ENCODE measurements at regions not wholly inside any gene's neighbourhood (a gene's known extent, or its start where the extent isn't known, plus 50 kb on each side); places are given as distances from the start of the nearest gene placed in this dataset.
A peak's percentile ranks its signal among the peaks of the same experiment; 100 is the strongest.

DNA sequence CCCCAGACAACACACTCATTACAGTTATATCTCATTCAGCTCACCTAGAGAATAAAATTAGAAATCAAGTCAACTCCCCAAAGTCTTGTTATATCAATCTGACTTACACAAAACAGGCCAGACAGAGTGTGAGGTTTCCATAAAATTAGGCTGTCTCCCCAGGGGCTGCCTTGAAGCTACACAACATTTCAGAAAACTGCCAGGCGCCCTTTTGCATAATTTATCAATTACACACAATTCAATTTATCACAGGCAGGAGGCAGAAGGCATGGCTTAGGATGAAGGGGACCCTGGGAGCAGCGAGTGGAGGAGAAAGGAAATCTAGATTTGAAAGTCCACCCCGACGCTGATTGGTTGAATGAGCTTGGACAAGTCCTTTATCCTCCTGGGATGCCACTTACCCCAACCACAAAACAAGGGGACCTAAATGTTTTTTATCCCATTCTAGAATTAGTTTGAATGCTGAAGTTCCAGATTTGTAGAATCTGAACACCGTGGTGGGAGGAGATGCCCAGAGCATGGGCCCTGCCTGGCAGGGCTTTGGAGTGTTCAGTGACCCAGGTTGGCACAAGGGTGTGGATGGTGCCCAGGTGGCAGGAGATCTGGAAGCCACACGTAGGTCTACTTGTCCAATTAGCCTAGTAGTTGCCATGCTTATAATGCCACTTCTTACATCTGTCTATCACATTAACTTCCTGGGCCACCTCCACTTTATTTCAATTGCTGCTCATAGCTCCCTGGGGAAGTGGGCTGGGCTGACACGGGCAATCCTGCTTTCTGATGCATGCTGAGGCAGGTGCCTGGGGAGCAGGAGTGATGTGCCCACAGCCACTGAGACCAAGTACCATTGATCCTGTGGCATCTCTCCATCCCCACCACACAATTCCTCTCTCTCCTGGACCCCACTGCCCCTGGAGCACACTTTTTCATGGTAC is 119.8 kb upstream of the TLE3 start:
- ATAC-seq (ENCODE audit: low read depth), result no peak
- TF ChIP-seq, protein P1, sequence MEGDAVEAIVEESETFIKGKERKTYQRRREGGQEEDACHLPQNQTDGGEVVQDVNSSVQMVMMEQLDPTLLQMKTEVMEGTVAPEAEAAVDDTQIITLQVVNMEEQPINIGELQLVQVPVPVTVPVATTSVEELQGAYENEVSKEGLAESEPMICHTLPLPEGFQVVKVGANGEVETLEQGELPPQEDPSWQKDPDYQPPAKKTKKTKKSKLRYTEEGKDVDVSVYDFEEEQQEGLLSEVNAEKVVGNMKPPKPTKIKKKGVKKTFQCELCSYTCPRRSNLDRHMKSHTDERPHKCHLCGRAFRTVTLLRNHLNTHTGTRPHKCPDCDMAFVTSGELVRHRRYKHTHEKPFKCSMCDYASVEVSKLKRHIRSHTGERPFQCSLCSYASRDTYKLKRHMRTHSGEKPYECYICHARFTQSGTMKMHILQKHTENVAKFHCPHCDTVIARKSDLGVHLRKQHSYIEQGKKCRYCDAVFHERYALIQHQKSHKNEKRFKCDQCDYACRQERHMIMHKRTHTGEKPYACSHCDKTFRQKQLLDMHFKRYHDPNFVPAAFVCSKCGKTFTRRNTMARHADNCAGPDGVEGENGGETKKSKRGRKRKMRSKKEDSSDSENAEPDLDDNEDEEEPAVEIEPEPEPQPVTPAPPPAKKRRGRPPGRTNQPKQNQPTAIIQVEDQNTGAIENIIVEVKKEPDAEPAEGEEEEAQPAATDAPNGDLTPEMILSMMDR (IDR thresholded peaks at IDR 0.05; ENCODE audit: poor library complexity, severe bottlenecking), result no peak
- DNase-seq (ENCODE audit: low spot score), result peak; percentile 46
- Histone ChIP-seq H3K27ac (ENCODE audit: poor library complexity, severe bottlenecking) (no peak overlapping the region), H3K27me3 (ENCODE audit: insufficient read depth, poor library complexity, severe bottlenecking) (no peaks in the 10 kb centered on the region), H3K9me3 (ENCODE audit: severe bottlenecking) (no peaks in the 10 kb centered on the region), H3K4me1 (ENCODE audit: insufficient read depth, poor library complexity, severe bottlenecking) (no peaks in the 10 kb centered on the region), H3K36me3 (ENCODE audit: low read depth) (no peaks in the 10 kb centered on the region), H3K4me3 (ENCODE audit: severe bottlenecking) (no peak overlapping the region)

DNA sequence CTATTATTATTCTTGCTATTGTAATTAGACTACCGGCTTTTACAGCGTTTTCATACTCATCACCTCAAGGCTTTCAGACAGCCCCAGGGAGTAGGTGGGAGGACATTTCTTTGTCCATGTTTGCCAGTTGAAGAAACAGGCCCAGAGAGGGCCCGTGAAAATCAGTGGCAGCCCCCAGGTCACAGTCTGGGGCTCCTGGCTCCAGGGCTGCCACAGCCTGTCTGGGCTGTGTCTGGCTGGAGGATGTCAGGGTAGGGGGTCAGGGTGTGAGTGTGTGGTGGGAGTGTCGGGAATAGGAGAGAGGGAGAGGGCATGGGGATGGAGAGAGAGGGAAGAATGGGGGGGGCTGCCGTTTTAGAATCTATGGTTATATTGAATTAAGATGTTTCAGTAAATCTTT is 118.2 kb upstream of the TLE3 start:
- DNase-seq (ENCODE audit: low spot score) (peak; percentile 45), ATAC-seq (ENCODE audit: low read depth) (no peak)
- H3K4me3 ChIP-seq (ENCODE audit: severe bottlenecking), result no peak overlapping the region
- H3K36me3 ChIP-seq (ENCODE audit: low read depth), result no peaks in the 10 kb centered on the region
- no peaks in the 10 kb centered on the region for H3K4me1 ChIP-seq (ENCODE audit: insufficient read depth, poor library complexity, severe bottlenecking)
- TF ChIP-seq, protein P1 (IDR thresholded peaks at IDR 0.05; ENCODE audit: poor library complexity, severe bottlenecking), result no peak
- H3K27ac ChIP-seq (ENCODE audit: poor library complexity, severe bottlenecking), result no peak overlapping the region
- no peaks in the 10 kb centered on the region for H3K27me3 ChIP-seq (ENCODE audit: insufficient read depth, poor library complexity, severe bottlenecking)
- H3K9me3 ChIP-seq (ENCODE audit: severe bottlenecking), result no peaks in the 10 kb centered on the region

DNA sequence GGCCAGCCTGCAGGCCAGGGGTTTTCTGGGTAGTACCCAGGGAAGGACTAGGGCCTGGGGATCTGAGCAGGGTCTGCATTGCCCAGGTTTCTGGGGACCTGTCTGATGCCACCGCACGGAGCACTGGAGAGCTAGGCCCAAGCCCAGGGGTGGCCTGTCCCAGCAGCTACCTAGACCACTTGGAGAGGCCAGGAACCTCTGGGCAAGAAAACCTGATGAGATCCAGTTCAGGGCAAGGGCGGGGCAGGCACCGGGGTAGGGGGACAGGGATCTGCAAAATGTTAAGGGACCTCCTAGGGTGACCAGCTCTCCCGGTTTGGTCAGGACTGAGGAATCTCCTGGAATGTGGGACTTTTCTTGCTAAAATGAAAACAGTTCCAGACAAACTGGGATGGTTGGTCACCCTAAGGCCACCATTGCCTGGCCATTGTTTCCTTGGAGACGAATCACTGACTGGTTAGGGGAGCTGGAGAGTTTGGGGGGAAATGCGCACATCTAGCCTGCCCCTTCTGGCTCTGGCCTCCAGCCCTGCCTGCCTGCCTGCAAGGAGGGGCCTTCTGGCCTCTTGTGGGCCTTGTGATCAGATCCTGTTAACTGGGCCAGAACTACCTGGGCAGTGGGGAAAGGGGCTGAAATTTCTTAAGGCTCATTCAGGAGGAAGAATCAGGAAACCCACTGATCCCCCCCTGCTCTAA is 117.4 kb upstream of the TLE3 start:
- no peaks in the 10 kb centered on the region for H3K36me3 ChIP-seq (ENCODE audit: low read depth)
- DNase-seq (ENCODE audit: low spot score) (no peak), ATAC-seq (ENCODE audit: low read depth) (no peak)
- H3K4me1 ChIP-seq (ENCODE audit: insufficient read depth, poor library complexity, severe bottlenecking), result no peaks in the 10 kb centered on the region
- H3K27me3 ChIP-seq (ENCODE audit: insufficient read depth, poor library complexity, severe bottlenecking), result no peaks in the 10 kb centered on the region
- no peak overlapping the region for H3K27ac ChIP-seq (ENCODE audit: poor library complexity, severe bottlenecking)
- no peak overlapping the region for H3K4me3 ChIP-seq (ENCODE audit: severe bottlenecking)
- TF ChIP-seq, protein P1 (IDR thresholded peaks at IDR 0.05; ENCODE audit: poor library complexity, severe bottlenecking), result no peak
- H3K9me3 ChIP-seq (ENCODE audit: severe bottlenecking), result no peaks in the 10 kb centered on the region

DNA sequence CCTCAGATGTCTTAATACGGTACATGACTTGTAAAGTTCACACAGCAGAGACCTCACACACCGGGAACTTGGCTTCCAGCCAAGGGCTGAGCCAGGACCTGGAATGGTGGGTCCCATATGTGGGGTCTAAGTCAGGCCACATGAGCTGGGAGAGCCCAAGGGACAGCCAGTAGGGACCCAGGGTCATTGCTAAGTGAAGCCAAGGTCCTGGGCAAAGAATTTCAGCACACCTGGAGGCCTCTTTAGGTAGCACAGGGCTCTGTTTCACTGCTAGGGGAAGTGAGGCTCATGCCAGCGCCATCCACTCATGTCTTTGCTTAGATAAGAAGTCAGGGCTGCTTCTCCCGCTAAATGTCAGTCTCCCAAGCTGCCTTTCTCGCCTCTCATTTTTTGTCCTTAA is 116.6 kb upstream of the TLE3 start:
- no peak overlapping the region for H3K4me3 ChIP-seq (ENCODE audit: severe bottlenecking)
- H3K36me3 ChIP-seq (ENCODE audit: low read depth), result no peaks in the 10 kb centered on the region
- no peaks in the 10 kb centered on the region for H3K9me3 ChIP-seq (ENCODE audit: severe bottlenecking)
- no peaks in the 10 kb centered on the region for H3K4me1 ChIP-seq (ENCODE audit: insufficient read depth, poor library complexity, severe bottlenecking)
- H3K27ac ChIP-seq (ENCODE audit: poor library complexity, severe bottlenecking), result no peak overlapping the region
- no peak for DNase-seq (ENCODE audit: low spot score)
- TF ChIP-seq, protein P1 (IDR thresholded peaks at IDR 0.05; ENCODE audit: poor library complexity, severe bottlenecking), result no peak
- no peaks in the 10 kb centered on the region for H3K27me3 ChIP-seq (ENCODE audit: insufficient read depth, poor library complexity, severe bottlenecking)
- peak; percentile 42; the same call in 2 of the 3 replicates for ATAC-seq (ENCODE audit: low read depth)
